ENCODE measurements at regions not wholly inside any gene's neighbourhood (a gene's known extent, or its start where the extent isn't known, plus 50 kb on each side); places are given as distances from the start of the nearest gene placed in this dataset.

DNA sequence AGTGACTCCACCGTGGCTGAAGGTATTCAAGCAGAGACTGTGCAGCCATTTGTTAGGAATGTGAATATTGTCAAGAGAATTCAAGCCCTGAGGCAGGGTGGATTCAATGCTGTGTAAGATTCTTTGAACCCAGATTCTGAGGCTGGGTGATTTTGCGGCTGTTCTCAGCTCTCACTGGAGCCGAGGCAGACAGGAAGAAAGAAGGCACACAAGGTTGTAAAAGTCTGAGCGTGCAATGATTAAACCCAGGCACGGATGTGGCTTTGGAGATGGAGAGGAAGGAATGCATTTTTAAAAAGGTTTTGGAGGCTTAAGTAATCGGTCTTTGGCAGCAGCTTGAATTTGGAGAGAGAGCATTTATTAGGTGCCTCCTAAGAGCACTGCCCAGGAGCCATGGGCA lies 187.9 kb downstream of the KATNAL1 start:
- Histone ChIP-seq H3K4me3 (no peak overlapping the region), H3K4me1 (ENCODE audit: insufficient read depth) (no peaks in the 10 kb centered on the region; the same call in 1 of the 2 replicates), H3K9me2 (ENCODE audit: insufficient read depth) (peaks cover 7% of the 10 kb centered on the region; the same call in 1 of the 2 replicates), H3K27ac (ENCODE audit: low read depth) (no peak overlapping the region), H3K4me2 (no peak overlapping the region), H2AFZ (peak overlapping the region; percentile 72; the same call in 1 of the 2 replicates), H3K36me3 (ENCODE audit: insufficient read depth) (no peaks in the 10 kb centered on the region), H3K27me3 (ENCODE audit: insufficient read depth) (no peaks in the 10 kb centered on the region), H3K79me2 (replicated peaks; ENCODE audit: insufficient read depth) (no peaks in the 10 kb centered on the region), H3F3A (replicated peaks; ENCODE audit: low read depth) (no peaks in the 10 kb centered on the region), H4K20me1 (replicated peaks; ENCODE audit: insufficient read depth) (no peaks in the 10 kb centered on the region; the same call in 1 of the 2 replicates)
- H3K9me3 Mint-ChIP-seq = no peaks in the 10 kb centered on the region; the same call in 1 of the 3 replicates
- TF ChIP-seq, protein P1, sequence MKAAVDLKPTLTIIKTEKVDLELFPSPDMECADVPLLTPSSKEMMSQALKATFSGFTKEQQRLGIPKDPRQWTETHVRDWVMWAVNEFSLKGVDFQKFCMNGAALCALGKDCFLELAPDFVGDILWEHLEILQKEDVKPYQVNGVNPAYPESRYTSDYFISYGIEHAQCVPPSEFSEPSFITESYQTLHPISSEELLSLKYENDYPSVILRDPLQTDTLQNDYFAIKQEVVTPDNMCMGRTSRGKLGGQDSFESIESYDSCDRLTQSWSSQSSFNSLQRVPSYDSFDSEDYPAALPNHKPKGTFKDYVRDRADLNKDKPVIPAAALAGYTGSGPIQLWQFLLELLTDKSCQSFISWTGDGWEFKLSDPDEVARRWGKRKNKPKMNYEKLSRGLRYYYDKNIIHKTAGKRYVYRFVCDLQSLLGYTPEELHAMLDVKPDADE (IDR thresholded peaks at IDR 0.05) = no peak
- TF ChIP-seq, protein P2, sequence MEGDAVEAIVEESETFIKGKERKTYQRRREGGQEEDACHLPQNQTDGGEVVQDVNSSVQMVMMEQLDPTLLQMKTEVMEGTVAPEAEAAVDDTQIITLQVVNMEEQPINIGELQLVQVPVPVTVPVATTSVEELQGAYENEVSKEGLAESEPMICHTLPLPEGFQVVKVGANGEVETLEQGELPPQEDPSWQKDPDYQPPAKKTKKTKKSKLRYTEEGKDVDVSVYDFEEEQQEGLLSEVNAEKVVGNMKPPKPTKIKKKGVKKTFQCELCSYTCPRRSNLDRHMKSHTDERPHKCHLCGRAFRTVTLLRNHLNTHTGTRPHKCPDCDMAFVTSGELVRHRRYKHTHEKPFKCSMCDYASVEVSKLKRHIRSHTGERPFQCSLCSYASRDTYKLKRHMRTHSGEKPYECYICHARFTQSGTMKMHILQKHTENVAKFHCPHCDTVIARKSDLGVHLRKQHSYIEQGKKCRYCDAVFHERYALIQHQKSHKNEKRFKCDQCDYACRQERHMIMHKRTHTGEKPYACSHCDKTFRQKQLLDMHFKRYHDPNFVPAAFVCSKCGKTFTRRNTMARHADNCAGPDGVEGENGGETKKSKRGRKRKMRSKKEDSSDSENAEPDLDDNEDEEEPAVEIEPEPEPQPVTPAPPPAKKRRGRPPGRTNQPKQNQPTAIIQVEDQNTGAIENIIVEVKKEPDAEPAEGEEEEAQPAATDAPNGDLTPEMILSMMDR (conservative IDR thresholded peaks at IDR 0.05; ENCODE audit: low read depth in 2 of 2) = no peak
- TF ChIP-seq ZNF331 (CRISPR knock-in tag; IDR thresholded peaks at IDR 0.05; ENCODE audit: low read depth) (no peak), EZH2phosphoT487 (IDR thresholded peaks at IDR 0.05; ENCODE audit: unreplicated experiment) (no peak), ZNF114 (CRISPR knock-in tag; IDR thresholded peaks at IDR 0.05) (no peak), JUNB (IDR thresholded peaks at IDR 0.05; ENCODE audit: unreplicated experiment) (no peak), EZH2 (IDR thresholded peaks at IDR 0.05; ENCODE audit: low read depth, unreplicated experiment) (no peak), CREB1 (CRISPR knock-in tag; IDR thresholded peaks at IDR 0.05; ENCODE audit: low read depth) (no peak), POLR2AphosphoS5 (IDR thresholded peaks at IDR 0.05; ENCODE audit: low read depth) (no peak), NANOG (IDR thresholded peaks at IDR 0.05; ENCODE audit: borderline replicate concordance) (no peak), STAT1 (IDR thresholded peaks at IDR 0.05; ENCODE audit: unreplicated experiment) (no peak)
- TF ChIP-seq, protein P3, sequence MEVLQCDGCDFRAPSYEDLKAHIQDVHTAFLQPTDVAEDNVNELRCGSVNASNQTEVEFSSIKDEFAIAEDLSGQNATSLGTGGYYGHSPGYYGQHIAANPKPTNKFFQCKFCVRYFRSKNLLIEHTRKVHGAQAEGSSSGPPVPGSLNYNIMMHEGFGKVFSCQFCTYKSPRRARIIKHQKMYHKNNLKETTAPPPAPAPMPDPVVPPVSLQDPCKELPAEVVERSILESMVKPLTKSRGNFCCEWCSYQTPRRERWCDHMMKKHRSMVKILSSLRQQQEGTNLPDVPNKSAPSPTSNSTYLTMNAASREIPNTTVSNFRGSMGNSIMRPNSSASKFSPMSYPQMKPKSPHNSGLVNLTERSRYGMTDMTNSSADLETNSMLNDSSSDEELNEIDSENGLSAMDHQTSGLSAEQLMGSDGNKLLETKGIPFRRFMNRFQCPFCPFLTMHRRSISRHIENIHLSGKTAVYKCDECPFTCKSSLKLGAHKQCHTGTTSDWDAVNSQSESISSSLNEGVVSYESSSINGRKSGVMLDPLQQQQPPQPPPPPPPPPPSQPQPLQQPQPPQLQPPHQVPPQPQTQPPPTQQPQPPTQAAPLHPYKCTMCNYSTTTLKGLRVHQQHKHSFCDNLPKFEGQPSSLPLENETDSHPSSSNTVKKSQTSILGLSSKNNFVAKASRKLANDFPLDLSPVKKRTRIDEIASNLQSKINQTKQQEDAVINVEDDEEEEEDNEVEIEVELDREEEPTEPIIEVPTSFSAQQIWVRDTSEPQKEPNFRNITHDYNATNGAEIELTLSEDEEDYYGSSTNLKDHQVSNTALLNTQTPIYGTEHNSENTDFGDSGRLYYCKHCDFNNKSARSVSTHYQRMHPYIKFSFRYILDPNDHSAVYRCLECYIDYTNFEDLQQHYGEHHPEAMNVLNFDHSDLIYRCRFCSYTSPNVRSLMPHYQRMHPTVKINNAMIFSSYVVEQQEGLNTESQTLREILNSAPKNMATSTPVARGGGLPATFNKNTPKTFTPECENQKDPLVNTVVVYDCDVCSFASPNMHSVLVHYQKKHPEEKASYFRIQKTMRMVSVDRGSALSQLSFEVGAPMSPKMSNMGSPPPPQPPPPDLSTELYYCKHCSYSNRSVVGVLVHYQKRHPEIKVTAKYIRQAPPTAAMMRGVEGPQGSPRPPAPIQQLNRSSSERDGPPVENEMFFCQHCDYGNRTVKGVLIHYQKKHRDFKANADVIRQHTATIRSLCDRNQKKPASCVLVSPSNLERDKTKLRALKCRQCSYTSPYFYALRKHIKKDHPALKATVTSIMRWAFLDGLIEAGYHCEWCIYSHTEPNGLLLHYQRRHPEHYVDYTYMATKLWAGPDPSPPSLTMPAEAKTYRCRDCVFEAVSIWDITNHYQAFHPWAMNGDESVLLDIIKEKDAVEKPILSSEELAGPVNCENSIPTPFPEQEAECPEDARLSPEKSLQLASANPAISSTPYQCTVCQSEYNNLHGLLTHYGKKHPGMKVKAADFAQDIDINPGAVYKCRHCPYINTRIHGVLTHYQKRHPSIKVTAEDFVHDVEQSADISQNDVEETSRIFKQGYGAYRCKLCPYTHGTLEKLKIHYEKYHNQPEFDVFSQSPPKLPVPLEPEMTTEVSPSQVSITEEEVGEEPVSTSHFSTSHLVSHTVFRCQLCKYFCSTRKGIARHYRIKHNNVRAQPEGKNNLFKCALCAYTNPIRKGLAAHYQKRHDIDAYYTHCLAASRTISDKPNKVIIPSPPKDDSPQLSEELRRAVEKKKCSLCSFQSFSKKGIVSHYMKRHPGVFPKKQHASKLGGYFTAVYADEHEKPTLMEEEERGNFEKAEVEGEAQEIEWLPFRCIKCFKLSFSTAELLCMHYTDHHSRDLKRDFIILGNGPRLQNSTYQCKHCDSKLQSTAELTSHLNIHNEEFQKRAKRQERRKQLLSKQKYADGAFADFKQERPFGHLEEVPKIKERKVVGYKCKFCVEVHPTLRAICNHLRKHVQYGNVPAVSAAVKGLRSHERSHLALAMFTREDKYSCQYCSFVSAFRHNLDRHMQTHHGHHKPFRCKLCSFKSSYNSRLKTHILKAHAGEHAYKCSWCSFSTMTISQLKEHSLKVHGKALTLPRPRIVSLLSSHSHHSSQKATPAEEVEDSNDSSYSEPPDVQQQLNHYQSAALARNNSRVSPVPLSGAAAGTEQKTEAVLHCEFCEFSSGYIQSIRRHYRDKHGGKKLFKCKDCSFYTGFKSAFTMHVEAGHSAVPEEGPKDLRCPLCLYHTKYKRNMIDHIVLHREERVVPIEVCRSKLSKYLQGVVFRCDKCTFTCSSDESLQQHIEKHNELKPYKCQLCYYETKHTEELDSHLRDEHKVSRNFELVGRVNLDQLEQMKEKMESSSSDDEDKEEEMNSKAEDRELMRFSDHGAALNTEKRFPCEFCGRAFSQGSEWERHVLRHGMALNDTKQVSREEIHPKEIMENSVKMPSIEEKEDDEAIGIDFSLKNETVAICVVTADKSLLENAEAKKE (CRISPR knock-in tag; IDR thresholded peaks at IDR 0.05) = no peak
- TF ChIP-seq, protein P4, sequence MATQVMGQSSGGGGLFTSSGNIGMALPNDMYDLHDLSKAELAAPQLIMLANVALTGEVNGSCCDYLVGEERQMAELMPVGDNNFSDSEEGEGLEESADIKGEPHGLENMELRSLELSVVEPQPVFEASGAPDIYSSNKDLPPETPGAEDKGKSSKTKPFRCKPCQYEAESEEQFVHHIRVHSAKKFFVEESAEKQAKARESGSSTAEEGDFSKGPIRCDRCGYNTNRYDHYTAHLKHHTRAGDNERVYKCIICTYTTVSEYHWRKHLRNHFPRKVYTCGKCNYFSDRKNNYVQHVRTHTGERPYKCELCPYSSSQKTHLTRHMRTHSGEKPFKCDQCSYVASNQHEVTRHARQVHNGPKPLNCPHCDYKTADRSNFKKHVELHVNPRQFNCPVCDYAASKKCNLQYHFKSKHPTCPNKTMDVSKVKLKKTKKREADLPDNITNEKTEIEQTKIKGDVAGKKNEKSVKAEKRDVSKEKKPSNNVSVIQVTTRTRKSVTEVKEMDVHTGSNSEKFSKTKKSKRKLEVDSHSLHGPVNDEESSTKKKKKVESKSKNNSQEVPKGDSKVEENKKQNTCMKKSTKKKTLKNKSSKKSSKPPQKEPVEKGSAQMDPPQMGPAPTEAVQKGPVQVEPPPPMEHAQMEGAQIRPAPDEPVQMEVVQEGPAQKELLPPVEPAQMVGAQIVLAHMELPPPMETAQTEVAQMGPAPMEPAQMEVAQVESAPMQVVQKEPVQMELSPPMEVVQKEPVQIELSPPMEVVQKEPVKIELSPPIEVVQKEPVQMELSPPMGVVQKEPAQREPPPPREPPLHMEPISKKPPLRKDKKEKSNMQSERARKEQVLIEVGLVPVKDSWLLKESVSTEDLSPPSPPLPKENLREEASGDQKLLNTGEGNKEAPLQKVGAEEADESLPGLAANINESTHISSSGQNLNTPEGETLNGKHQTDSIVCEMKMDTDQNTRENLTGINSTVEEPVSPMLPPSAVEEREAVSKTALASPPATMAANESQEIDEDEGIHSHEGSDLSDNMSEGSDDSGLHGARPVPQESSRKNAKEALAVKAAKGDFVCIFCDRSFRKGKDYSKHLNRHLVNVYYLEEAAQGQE (IDR thresholded peaks at IDR 0.05; ENCODE audit: unreplicated experiment) = no peak
- H3K36me3 Mint-ChIP-seq (ENCODE audit: low read depth) = no peaks in the 10 kb centered on the region; the same call in 2 of the 3 replicates
- H3K27me3 Mint-ChIP-seq (ENCODE audit: insufficient read depth, low read depth, poor library complexity) = peaks cover 3% of the 10 kb centered on the region
- peaks cover 8% of the 10 kb centered on the region for H3K4me1 Mint-ChIP-seq
- no peak overlapping the region for H3K27ac Mint-ChIP-seq
- no peak for ATAC-seq
- no peak overlapping the region for H3K4me3 Mint-ChIP-seq
- no peak for DNase-seq (ENCODE audit: low spot score)

All from GM23338 (cell line).